Right lung (tissue), 2 donors: ENCODE measurements at regions not wholly inside any gene's neighbourhood (a gene's known extent, or its start where the extent isn't known, plus 50 kb on each side); places are given as distances from the start of the nearest gene placed in this dataset.

ENCODE experiments used
- DNase-seq, 2 donors: peaks; one replicate each; pipeline ENCODE4 v3.0.0-alpha.2; 2013

DNA sequence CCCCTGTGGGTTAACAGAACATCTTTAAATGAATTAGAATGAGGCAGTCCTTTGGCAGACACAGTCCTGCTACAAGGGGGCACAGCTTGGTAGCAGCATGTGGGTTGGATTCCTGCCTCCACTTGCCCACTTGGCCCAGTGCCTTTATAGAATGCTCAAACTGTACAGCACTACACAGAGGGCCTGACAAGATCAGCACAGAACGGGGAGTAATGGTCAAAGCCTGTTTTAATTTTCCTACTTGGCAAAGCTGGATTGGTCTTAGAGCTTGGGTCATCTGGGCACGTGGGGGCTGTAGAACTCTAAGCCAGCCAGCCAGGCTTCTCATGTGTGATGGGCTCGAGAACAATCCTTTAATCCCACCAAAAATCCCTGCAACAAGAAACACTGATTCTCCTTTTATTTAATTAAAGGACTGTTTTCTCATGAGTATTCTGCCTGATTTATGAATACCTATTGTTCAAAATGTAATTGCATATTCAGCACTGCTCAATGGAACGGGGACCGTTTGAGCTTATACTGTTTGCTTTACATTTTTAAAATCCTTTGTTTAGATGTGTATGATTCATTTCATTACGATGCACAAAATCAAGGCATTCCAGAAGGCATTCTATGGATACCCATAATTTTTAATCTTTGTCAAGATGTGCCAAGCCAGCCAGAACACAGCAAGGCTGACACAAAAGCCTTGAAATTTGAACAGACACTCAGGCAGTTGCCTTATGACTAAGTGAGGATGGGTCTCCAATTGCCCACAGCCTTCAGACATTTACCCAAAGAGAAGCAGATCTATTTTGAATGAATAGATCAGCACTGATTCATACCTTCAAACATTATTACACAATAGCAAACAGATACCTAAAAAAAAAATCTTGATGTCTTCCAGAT, 249.3 kb upstream of the TGFBR2 start:
- no peak for DNase-seq

DNA sequence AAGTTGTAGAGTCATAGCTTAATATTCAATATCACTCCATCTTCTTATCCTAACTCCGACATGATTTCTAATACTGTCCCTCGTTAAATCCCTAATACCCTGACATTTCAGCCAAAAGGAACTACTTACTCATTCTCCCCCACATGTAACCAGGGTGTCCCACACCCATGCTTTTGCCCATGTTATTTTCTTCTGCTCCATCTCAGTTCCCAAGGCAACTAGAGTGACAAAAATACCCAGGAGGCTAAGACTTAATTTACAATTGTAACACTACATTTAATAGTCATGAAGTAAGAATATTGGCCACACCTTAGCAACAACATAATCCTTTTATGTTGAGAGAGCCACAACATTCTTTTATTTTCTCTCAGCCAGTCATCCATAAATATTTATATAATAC, 248.5 kb upstream of the TGFBR2 start:
- DNase-seq, result no peak

GRCh38 chr3:30358871-30359270, 247.5 kb upstream of the TGFBR2 start:
- no peak for DNase-seq

DNA sequence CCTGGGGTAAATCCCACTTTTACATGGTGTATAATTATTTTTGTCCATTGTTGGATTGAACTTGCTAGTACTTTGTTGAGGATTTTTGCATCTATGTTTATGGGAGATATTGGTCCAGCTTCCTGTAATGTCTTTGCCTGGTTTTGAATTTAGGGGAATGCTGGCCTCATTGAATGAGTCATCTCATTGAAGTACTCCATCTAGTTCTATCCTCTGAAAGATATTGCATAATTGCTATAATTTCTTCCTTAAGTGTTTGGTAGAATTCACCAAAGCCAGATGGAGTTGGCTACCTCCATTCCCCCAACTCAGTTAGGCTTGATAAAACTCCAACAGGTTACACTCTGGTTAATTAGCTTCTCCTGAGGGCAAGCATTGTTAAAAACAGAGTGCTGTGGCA, 237.4 kb upstream of the TGFBR2 start:
- DNase-seq, result no peak

GRCh38 chr3:30370681-30371271, 235.6 kb upstream of the TGFBR2 start:
- DNase-seq, result peak; percentile 67 to 73

DNA sequence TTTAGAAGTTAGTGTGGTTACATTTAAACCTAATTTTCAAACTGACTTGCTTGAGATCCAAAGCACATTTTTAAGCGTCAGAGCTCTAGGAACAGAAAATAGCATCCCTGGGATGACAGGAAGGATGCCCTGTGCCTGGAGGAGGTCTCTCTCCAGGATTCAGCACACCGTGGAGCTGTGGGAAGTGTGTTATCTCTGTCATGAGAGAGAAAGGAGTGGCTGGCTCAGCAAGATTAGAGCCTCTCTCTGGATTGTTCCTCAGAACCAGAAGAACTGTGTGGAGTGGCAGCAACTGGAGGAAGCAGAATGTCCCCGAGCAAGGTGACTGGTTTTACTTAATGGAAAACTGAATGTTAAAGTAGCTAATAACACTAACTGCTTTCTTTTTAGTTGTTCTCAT, 233.6 kb upstream of the TGFBR2 start:
- DNase-seq, result no peak

GRCh38 chr3:30384546-30385072, 221.8 kb upstream of the TGFBR2 start:
- no peak for DNase-seq

DNA sequence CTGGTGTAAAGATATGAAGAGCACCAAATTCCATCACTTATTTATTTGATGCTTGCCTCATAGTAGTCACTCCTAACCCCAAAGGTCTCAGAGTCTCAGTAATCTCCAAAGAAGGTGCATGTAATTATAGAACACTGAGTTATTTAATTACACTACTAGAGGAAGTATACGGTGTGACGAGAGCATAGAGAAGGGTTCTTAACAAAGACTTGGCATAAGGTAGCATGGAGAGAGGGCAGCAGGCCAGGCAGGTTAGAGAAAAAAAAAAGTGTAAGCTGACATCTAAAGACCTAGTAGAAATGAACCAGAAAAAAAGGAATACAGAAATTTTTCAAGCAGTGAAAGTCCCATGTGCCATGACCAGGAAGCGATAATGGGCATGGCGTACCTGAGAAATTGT, 213.3 kb upstream of the TGFBR2 start:
- DNase-seq, result peak; percentile 16 to 29

DNA sequence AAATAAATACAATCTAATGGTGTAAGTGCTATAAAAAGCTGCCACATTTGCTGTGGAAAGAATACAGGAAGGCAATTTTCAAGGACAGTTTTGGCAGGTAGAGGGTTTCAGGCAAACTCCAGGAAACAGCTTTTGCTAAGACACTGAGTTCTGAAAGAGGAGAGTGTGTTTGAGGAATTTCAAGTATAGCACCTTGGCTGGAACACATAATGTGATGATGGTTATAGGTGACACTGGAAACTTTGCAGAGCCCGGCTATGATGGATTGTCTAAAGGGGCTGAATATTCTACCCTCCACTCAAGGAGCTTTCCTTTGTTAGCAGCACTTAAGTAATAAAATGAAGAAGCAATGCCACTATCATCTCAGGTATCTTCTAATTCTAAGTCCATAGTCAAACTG, 209.4 kb upstream of the TGFBR2 start:
- DNase-seq, result no peak

DNA sequence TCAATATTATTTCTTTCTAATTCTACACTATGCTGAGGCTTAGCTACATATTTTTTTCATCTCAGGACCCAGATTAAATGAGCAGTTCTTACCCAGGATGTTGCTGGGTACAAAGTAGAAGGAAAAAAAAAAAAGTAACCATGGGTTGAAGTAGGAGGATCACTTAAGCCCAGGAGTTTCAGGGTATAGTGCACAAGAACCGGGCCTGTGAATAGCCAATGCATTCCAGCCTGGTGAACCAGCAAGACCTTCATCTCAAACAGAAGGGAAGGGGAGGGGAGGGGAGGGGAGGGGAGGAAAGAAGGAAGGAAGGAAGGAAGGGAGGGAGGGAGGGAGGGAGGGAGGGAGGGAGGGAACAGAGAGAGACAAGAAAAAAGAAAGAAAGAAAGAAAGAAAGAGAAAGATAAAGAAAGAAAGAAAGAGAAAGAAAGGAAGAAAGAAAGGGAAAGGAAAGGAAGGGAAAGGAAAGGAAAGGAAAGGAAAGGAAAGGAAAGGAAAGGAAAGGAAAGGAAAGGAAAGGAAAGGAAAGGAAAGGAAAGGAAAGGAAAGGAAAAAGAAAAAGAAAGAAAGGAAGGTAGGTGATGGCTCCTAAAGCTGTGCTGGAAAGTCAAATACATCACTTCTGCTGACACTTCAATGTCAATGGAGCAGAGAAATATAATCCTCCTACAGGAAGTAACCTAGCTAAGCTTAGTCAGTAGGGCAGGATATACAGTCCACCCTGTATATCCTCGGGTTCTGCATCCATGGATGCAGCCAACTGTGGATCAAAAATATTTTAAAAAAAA, 206.8 kb upstream of the TGFBR2 start:
- no peak for DNase-seq

DNA sequence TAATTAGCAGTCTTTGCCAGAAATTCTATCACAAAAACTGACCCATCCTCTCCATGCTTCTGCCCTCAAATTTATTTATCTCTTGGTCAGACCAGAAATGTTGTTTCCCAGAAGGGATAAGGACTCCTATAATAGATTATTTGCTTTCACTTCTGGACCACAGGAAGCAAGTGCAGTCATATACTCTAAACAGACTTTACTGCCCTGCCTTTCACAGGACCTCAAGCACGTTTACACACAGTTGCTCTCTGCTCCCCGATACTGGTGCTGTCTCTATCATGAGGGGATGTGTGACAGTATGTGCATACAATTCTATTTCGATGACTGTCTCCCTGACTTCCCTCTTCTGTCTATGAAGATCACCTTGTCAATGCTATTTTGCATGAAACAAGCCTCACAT, 205.5 kb upstream of the TGFBR2 start:
- DNase-seq, result no peak

DNA sequence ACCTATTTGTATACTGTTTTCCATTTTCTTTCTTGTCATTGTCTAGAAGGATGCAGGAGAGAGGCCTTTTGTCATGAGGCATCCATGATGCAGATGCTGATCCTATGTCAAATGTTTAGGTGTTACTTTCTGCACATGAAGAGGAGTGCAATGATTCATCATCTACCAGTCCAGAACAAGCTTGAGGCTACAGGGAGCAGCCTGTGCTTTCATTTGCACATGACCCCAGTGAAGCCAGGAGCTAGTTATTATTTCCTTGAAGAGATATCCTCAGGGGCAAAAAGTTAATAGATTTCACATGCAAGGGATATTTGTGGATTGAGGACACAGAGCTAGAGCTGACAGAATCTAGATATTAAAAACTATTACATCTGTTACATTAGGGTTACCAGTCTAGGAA, 204.4 kb upstream of the TGFBR2 start:
- no peak for DNase-seq

- no peak for DNase-seq
Observed at GRCh38 chr3:30407651-30408050, 198.8 kb upstream of the TGFBR2 start.

- no peak for DNase-seq
Observed at GRCh38 chr3:30408105-30408557, 198.3 kb upstream of the TGFBR2 start.

DNA sequence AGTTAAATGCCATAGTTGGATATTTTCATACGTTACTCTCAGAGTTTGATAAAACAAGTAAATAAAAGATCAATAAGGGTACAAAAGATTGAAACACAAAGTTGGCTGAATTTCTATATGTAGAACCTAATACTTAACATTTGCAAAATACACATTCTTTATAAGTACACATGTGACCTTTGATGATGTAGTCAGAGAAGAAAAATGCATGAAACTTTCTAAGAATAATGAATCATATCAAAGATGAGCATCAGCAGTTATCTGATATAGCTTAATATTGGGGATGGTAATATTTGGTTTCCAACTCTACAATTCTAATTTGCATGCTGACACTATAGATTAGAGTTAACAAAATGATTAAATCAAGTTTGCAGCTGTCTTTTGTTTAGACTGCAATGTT, 188.0 kb upstream of the TGFBR2 start:
- DNase-seq, result no peak

DNA sequence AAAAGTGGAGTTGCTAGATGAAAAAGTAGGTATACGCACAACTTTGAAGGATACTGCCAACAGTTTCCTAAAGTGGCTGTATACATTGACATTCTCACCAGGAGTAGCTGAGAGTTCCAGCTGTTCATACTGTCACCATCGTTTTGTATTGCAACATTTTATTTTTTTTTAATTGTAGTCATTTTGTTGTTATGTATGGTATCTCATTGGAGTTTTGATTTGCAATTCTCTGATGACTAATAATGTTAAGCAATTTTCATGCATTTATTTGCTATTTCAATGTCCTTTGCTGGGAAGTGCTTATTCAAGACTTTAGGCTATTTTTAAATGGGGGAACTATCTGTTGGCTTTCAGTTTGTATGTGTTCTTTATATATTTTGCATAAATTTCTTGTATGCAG, 185.1 kb upstream of the TGFBR2 start:
- DNase-seq, result peak; percentile 55 to 68

DNA sequence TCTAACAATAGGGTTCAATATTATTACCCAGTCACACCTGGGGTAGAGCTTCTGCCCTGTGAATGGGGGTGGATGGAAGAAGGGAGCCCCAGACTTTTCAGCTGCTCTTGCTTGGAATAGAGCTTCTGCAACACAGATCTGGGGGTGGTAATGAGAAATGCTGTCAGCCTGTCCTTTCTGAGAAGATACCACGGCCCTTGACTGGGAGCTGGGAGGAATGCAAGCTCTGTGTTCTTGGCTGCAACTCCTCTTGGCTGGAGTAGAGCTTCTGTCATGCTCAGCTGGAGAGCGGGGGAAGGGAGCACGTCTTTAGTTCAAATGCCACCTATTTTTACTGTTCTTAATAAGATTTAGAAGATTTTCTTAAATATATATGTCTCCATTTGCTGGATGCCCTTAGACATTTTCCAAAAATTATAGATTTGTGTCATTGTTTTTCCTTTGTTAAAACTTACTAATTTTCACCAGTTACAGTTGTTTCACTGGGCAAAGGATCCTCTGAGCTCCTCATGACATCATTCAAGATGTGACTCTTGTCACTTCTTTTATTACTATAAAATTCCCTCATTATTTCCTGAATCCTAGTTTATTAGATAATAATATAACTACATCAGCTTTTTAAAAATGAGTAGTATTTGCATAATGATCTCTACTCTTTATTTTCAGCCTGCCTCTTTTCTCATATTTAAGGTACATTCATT, 180.0 kb upstream of the TGFBR2 start:
- DNase-seq, result peak; percentile 51 to 57

- DNase-seq, result no peak
Observed at GRCh38 chr3:30428251-30428650, 178.2 kb upstream of the TGFBR2 start.

GRCh38 chr3:30435861-30436331, 170.5 kb upstream of the TGFBR2 start:
- DNase-seq, result no peak

DNA sequence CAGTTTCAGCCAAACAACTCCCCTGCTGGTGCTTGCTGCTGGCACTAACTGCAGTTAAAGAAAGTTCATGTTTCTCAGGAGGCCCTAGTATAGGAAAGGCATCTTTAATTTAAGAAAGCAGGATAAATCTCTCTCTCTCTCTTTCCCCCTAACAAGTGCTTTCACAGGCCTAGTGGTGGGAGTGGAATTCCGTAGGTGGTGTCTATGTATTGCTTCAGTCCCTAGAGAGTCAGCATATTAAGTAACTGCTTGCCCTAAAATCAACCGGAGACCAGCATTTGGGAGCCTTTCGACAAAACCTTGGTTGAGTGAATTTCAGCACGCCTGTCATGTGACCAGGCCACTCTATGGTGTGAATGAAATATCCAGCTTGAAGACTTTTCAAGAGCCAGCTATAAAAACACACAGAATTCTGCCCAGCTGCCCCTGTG, 169.2 kb upstream of the TGFBR2 start:
- no peak for DNase-seq

DNA sequence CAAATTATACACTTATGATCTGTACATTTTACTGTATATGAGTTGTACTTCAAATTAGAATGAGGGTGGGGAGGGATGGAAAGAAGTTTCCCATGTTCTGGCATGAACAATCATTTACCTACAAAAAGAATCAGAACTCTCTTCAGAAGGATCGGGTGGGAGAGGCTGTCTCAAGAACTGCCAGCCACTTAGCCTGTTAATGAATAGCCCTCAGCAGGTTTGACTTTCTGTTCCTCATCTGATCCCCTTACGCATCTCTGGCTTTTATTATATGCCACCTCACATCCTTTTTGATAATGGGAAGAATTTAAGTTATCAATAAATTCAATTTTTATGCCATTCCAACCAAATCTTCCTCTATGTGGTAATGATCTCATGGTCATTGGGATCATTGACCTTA, 168.3 kb upstream of the TGFBR2 start:
- DNase-seq, result no peak
